GM19238 (cell line): ENCODE measurements at regions not wholly inside any gene's neighbourhood (a gene's known extent, or its start where the extent isn't known, plus 50 kb on each side); places are given as distances from the start of the nearest gene placed in this dataset.

Experiments
- DNase-seq: peaks from one replicate; pipeline ENCODE4 v3.0.0; 2011; ENCODE audit warnings: low spot score; ENCODE audit not compliant: insufficient read length

- no peak for DNase-seq
These were observed 359.4 kb upstream of the FOXG1 start for GRCh38 chr14:28407031-28407825.

GRCh38 chr14:28407996-28408395 lies 358.6 kb upstream of the FOXG1 start:
- no peak for DNase-seq

GRCh38 chr14:28412077-28412476 lies 354.5 kb upstream of the FOXG1 start:
- DNase-seq, result no peak

- DNase-seq, result no peak
These were observed 339.6 kb upstream of the FOXG1 start for GRCh38 chr14:28426960-28427359.

GRCh38 chr14:28436821-28437220 lies 329.8 kb upstream of the FOXG1 start:
- DNase-seq, result no peak

- DNase-seq, result no peak
These were observed 305.2 kb upstream of the FOXG1 start for GRCh38 chr14:28461389-28461788.

- DNase-seq, result no peak
These were observed 299.0 kb upstream of the FOXG1 start for GRCh38 chr14:28467611-28468010.

- no peak for DNase-seq
These were observed 298.1 kb upstream of the FOXG1 start for GRCh38 chr14:28468191-28469151.

GRCh38 chr14:28482251-28483040 lies 284.1 kb upstream of the FOXG1 start:
- no peak for DNase-seq

- no peak for DNase-seq
These were observed 283.1 kb upstream of the FOXG1 start for GRCh38 chr14:28483506-28483905.

GRCh38 chr14:28488684-28489083 lies 277.9 kb upstream of the FOXG1 start:
- DNase-seq, result no peak

- no peak for DNase-seq
These were observed 273.1 kb upstream of the FOXG1 start for GRCh38 chr14:28493516-28493915.

GRCh38 chr14:28494196-28494595 lies 272.4 kb upstream of the FOXG1 start:
- DNase-seq, result no peak

- no peak for DNase-seq
These were observed 270.2 kb upstream of the FOXG1 start for GRCh38 chr14:28496364-28496763.

- no peak for DNase-seq
These were observed 264.1 kb upstream of the FOXG1 start for GRCh38 chr14:28502517-28502916.

- DNase-seq, result no peak
These were observed 251.0 kb upstream of the FOXG1 start for GRCh38 chr14:28515571-28515970.

GRCh38 chr14:28536889-28537288 lies 229.7 kb upstream of the FOXG1 start:
- DNase-seq, result no peak

- no peak for DNase-seq
These were observed 224.5 kb upstream of the FOXG1 start for GRCh38 chr14:28542040-28542439.

- no peak for DNase-seq
These were observed 201.2 kb upstream of the FOXG1 start for GRCh38 chr14:28565345-28565744.

- no peak for DNase-seq
These were observed 196.2 kb upstream of the FOXG1 start for GRCh38 chr14:28570391-28570790.

- DNase-seq, result no peak
These were observed 195.0 kb upstream of the FOXG1 start for GRCh38 chr14:28571636-28572035.

GRCh38 chr14:28576523-28576922 lies 190.1 kb upstream of the FOXG1 start:
- no peak for DNase-seq
